NOMO-1 treated with DMSO at 0.1 percent for 48 hours (cell line): ENCODE measurements at regions not wholly inside any gene's neighbourhood (a gene's known extent, or its start where the extent isn't known, plus 50 kb on each side); places are given as distances from the start of the nearest gene placed in this dataset.
"Not testable (repeated sequence)": the region's sequence is repeated elsewhere in the genome, so short reads cannot be mapped to it uniquely, and the experiment has no call there.

Source experiments
- DNase-seq: peaks from one replicate; lab custom pipeline; 2025; ENCODE audit not compliant: unreplicated experiment; lab: John Stamatoyannopoulos, UW

- DNase-seq, result no peak
Observed at GRCh38 chr9:7739595-7739994, 60.0 kb downstream of the DMAC1 start.

GRCh38 chr9:7735311-7735710 lies 64.3 kb downstream of the DMAC1 start:
- no peak for DNase-seq

GRCh38 chr9:7730164-7730445 lies 69.5 kb downstream of the DMAC1 start:
- no peak for DNase-seq

- DNase-seq, result no peak
Observed at GRCh38 chr9:7729371-7730163, 70.0 kb downstream of the DMAC1 start.

- DNase-seq, result no peak
Observed at GRCh38 chr9:7721291-7721690, 78.3 kb downstream of the DMAC1 start.

GRCh38 chr9:7713088-7713487 lies 86.5 kb downstream of the DMAC1 start:
- not testable (repeated sequence) for DNase-seq

GRCh38 chr9:7710686-7711085 lies 88.9 kb downstream of the DMAC1 start:
- DNase-seq, result no peak

- no peak for DNase-seq
Observed at GRCh38 chr9:7707934-7708333, 91.6 kb downstream of the DMAC1 start.

GRCh38 chr9:7704543-7704942 lies 95.0 kb downstream of the DMAC1 start:
- DNase-seq, result no peak

GRCh38 chr9:7691909-7692308 lies 107.7 kb downstream of the DMAC1 start:
- DNase-seq, result no peak

GRCh38 chr9:7690014-7690413 lies 109.6 kb downstream of the DMAC1 start:
- no peak for DNase-seq

GRCh38 chr9:7688626-7689025 lies 111.0 kb downstream of the DMAC1 start:
- no peak for DNase-seq

- DNase-seq, result no peak
Observed at GRCh38 chr9:7676609-7677156, 122.9 kb downstream of the DMAC1 start.

- no peak for DNase-seq
Observed at GRCh38 chr9:7671847-7672246, 127.7 kb downstream of the DMAC1 start.

- DNase-seq, result no peak
Observed at GRCh38 chr9:7668541-7668940, 131.0 kb downstream of the DMAC1 start.

GRCh38 chr9:7665874-7666273 lies 133.7 kb downstream of the DMAC1 start:
- no peak for DNase-seq

GRCh38 chr9:7659766-7660165 lies 139.8 kb downstream of the DMAC1 start:
- DNase-seq, result no peak

GRCh38 chr9:7656636-7657035 lies 142.9 kb downstream of the DMAC1 start:
- DNase-seq, result no peak

- DNase-seq, result no peak
Observed at GRCh38 chr9:7653262-7653661, 146.3 kb downstream of the DMAC1 start.

- DNase-seq, result no peak
Observed at GRCh38 chr9:7640231-7640630, 159.3 kb downstream of the DMAC1 start.

- no peak for DNase-seq
Observed at GRCh38 chr9:7639471-7639870, 160.1 kb downstream of the DMAC1 start.

- no peak for DNase-seq
Observed at GRCh38 chr9:7636838-7637467, 162.6 kb downstream of the DMAC1 start.

GRCh38 chr9:7636309-7636708 lies 163.3 kb downstream of the DMAC1 start:
- no peak for DNase-seq
